ENCODE measurements at regions not wholly inside any gene's neighbourhood (a gene's known extent, or its start where the extent isn't known, plus 50 kb on each side); places are given as distances from the start of the nearest gene placed in this dataset.

DNA sequence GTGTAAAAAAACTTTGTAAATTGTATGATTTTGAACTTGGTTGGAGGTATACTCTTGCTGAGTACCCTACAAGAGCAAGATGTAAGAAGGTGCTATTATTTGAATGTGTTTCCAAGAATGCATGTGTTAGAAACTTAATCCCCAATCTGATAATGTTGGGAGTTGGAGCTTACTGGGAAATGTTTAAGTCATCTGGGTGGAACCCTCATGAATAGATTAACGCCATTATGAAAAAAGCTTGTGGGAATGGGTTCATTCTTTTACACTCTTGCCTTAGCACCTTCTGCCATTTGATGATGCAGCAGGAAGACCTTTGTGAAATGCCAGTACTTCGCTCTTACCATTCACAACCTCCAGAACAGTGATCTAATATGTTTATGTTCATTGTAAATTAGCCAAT, 498.3 kb downstream of the TMEM135 start:
- TF ChIP-seq, protein P1, sequence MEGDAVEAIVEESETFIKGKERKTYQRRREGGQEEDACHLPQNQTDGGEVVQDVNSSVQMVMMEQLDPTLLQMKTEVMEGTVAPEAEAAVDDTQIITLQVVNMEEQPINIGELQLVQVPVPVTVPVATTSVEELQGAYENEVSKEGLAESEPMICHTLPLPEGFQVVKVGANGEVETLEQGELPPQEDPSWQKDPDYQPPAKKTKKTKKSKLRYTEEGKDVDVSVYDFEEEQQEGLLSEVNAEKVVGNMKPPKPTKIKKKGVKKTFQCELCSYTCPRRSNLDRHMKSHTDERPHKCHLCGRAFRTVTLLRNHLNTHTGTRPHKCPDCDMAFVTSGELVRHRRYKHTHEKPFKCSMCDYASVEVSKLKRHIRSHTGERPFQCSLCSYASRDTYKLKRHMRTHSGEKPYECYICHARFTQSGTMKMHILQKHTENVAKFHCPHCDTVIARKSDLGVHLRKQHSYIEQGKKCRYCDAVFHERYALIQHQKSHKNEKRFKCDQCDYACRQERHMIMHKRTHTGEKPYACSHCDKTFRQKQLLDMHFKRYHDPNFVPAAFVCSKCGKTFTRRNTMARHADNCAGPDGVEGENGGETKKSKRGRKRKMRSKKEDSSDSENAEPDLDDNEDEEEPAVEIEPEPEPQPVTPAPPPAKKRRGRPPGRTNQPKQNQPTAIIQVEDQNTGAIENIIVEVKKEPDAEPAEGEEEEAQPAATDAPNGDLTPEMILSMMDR (IDR thresholded peaks at IDR 0.05; ENCODE audit: low read depth, low read length, poor library complexity, severe bottlenecking), result no peak
- TF ChIP-seq EZH2phosphoT487 (IDR thresholded peaks at IDR 0.05; ENCODE audit: borderline replicate concordance, low read length), result no peak
